GM21786 (cell line): ENCODE measurements at regions not wholly inside any gene's neighbourhood (a gene's known extent, or its start where the extent isn't known, plus 50 kb on each side); places are given as distances from the start of the nearest gene placed in this dataset.
"Not testable (repeated sequence)": the region's sequence is repeated elsewhere in the genome, so short reads cannot be mapped to it uniquely, and the experiment has no call there.

ENCODE experiments used
- ATAC-seq: cut with Tn5 transposase; IDR thresholded peaks from one replicate; pipeline ENCODE4 v1.9.1; 2021; ENCODE audit not compliant: unreplicated experiment

GRCh38 chr18:11391661-11392060, 217.7 kb upstream of the SLC35G4 start:
- ATAC-seq: no peak

GRCh38 chr18:11388755-11389680, 220.4 kb upstream of the SLC35G4 start:
- no peak for ATAC-seq

GRCh38 chr18:11387880-11388279, 221.5 kb upstream of the SLC35G4 start:
- no peak for ATAC-seq

- no peak for ATAC-seq
Measured at GRCh38 chr18:11383381-11383780, 226.0 kb upstream of the SLC35G4 start.

- ATAC-seq: no peak
Measured at GRCh38 chr18:11380968-11381367, 228.4 kb upstream of the SLC35G4 start.

GRCh38 chr18:11379660-11380059, 229.7 kb upstream of the SLC35G4 start:
- ATAC-seq: no peak

- ATAC-seq: no peak
Measured at GRCh38 chr18:11377766-11378540, 228.6 kb upstream of the PIEZO2 start.

GRCh38 chr18:11372163-11372562, 222.8 kb upstream of the PIEZO2 start:
- ATAC-seq: no peak

GRCh38 chr18:11369556-11369955, 220.2 kb upstream of the PIEZO2 start:
- no peak for ATAC-seq

- no peak for ATAC-seq
Measured at GRCh38 chr18:11368020-11368419, 218.7 kb upstream of the PIEZO2 start.

- no peak for ATAC-seq
Measured at GRCh38 chr18:11367351-11367750, 218.0 kb upstream of the PIEZO2 start.

GRCh38 chr18:11366410-11366809, 217.0 kb upstream of the PIEZO2 start:
- ATAC-seq: no peak

- ATAC-seq: no peak
Measured at GRCh38 chr18:11362856-11363255, 213.5 kb upstream of the PIEZO2 start.

- not testable (repeated sequence) for ATAC-seq
Measured at GRCh38 chr18:11361862-11362261, 212.5 kb upstream of the PIEZO2 start.

- ATAC-seq: no peak
Measured at GRCh38 chr18:11357678-11358077, 208.3 kb upstream of the PIEZO2 start.

GRCh38 chr18:11344576-11344975, 195.2 kb upstream of the PIEZO2 start:
- not testable (repeated sequence) for ATAC-seq

GRCh38 chr18:11343096-11343495, 193.7 kb upstream of the PIEZO2 start:
- no peak for ATAC-seq

GRCh38 chr18:11342115-11342514, 192.7 kb upstream of the PIEZO2 start:
- not testable (repeated sequence) for ATAC-seq

- ATAC-seq: no peak
Measured at GRCh38 chr18:11339188-11339775, 189.9 kb upstream of the PIEZO2 start.

GRCh38 chr18:11336241-11336640, 186.9 kb upstream of the PIEZO2 start:
- ATAC-seq: no peak

- ATAC-seq: no peak
Measured at GRCh38 chr18:11327391-11328009, 178.1 kb upstream of the PIEZO2 start.
